ENCODE measurements at regions not wholly inside any gene's neighbourhood (a gene's known extent, or its start where the extent isn't known, plus 50 kb on each side); places are given as distances from the start of the nearest gene placed in this dataset.

DNA sequence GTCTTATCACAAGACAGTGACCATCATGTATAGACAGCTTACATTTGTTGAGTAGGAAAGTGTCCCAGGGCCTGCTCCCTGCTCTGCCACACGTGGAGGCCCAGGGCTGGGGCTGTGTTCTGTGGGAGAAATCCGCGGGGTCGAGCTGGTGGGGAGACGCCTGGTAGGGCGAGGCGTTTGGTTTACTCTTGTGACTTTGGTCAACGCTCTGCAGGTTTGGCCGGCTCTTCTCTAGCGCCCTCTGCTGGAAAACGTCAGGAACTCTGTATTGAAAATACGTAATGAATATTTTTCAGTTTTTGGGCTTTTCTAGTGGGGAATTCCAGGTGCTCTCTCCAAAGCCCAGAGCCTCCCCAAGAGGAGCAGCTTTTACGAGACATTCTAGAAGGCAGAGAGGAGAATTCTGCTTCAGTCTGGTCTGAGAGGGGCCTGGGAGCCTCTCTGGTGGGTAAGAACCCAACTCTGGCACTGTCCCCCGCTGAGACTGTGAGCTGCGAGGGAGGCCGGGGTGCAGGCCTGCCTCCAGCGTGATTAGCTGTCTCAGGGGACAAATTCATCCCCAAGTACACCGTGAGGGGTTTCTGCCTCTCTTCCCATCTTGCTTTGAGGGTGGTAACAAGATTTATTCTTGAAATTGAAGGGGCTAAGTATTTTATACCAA is 112.6 kb upstream of the RALGAPA2 start (continued):
- TF ChIP-seq, protein P1, sequence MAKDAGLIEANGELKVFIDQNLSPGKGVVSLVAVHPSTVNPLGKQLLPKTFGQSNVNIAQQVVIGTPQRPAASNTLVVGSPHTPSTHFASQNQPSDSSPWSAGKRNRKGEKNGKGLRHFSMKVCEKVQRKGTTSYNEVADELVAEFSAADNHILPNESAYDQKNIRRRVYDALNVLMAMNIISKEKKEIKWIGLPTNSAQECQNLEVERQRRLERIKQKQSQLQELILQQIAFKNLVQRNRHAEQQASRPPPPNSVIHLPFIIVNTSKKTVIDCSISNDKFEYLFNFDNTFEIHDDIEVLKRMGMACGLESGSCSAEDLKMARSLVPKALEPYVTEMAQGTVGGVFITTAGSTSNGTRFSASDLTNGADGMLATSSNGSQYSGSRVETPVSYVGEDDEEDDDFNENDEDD (CRISPR knock-in tag; IDR thresholded peaks at IDR 0.05; ENCODE audit: borderline replicate concordance), result no peak
- peak; percentile 46; the same call in 1 of the 2 replicates for TF ChIP-seq IRF2 (CRISPR knock-in tag; IDR thresholded peaks at IDR 0.05)
- TF ChIP-seq ZNF3 (CRISPR knock-in tag; IDR thresholded peaks at IDR 0.05), result no peak
- no peak for TF ChIP-seq THAP7 (CRISPR knock-in tag; IDR thresholded peaks at IDR 0.05)
- TF ChIP-seq ZNF224 (CRISPR knock-in tag; IDR thresholded peaks at IDR 0.05), result no peak
- no peak for TF ChIP-seq SSRP1 (CRISPR knock-in tag; IDR thresholded peaks at IDR 0.05)
- TF ChIP-seq TAF1 (CRISPR knock-in tag; IDR thresholded peaks at IDR 0.05), result no peak
- no peak for TF ChIP-seq MYNN (CRISPR knock-in tag; IDR thresholded peaks at IDR 0.05; ENCODE audit: low read depth)
- TF ChIP-seq, protein P2, sequence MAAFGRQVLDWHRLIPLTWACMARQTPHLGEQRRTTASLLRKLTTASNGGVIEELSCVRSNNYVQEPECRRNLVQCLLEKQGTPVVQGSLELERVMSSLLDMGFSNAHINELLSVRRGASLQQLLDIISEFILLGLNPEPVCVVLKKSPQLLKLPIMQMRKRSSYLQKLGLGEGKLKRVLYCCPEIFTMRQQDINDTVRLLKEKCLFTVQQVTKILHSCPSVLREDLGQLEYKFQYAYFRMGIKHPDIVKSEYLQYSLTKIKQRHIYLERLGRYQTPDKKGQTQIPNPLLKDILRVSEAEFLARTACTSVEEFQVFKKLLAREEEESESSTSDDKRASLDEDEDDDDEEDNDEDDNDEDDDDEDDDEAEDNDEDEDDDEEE (CRISPR knock-in tag; IDR thresholded peaks at IDR 0.05), result no peak
- peak; percentile 66; the same call in 1 of the 2 replicates for TF ChIP-seq IKZF5 (CRISPR knock-in tag; IDR thresholded peaks at IDR 0.05)
- no peak for TF ChIP-seq HDAC6 (IDR thresholded peaks at IDR 0.05; ENCODE audit: low read depth, low read length)
- no peak for TF ChIP-seq SP1 (IDR thresholded peaks at IDR 0.05)
- TF ChIP-seq SP1 (CRISPR knock-in tag; IDR thresholded peaks at IDR 0.05), result no peak
- no peak for TF ChIP-seq ZKSCAN5 (CRISPR knock-in tag; IDR thresholded peaks at IDR 0.05)
- no peak for TF ChIP-seq ZZZ3 (CRISPR knock-in tag; IDR thresholded peaks at IDR 0.05; ENCODE audit: borderline replicate concordance)
- TF ChIP-seq, protein P3, sequence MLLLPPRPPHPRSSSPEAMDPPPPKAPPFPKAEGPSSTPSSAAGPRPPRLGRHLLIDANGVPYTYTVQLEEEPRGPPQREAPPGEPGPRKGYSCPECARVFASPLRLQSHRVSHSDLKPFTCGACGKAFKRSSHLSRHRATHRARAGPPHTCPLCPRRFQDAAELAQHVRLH (CRISPR knock-in tag; IDR thresholded peaks at IDR 0.05; ENCODE audit: borderline replicate concordance, low read depth), result peak; percentile 76; the same call in 1 of the 2 replicates
- TF ChIP-seq ATF7 (IDR thresholded peaks at IDR 0.05), result no peak
- no peak for TF ChIP-seq ATF7 (CRISPR knock-in tag; IDR thresholded peaks at IDR 0.05)
- TF ChIP-seq, protein P4, sequence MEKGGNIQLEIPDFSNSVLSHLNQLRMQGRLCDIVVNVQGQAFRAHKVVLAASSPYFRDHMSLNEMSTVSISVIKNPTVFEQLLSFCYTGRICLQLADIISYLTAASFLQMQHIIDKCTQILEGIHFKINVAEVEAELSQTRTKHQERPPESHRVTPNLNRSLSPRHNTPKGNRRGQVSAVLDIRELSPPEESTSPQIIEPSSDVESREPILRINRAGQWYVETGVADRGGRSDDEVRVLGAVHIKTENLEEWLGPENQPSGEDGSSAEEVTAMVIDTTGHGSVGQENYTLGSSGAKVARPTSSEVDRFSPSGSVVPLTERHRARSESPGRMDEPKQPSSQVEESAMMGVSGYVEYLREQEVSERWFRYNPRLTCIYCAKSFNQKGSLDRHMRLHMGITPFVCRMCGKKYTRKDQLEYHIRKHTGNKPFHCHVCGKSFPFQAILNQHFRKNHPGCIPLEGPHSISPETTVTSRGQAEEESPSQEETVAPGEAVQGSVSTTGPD (CRISPR knock-in tag; IDR thresholded peaks at IDR 0.05), result no peak
- 0 out of 2 replicates have a peak, but pooled peaks have one; percentile 39 for TF ChIP-seq FOXK1 (CRISPR knock-in tag; IDR thresholded peaks at IDR 0.05; ENCODE audit: borderline replicate concordance, low read depth)
- TF ChIP-seq HNRNPH1 (optimal IDR thresholded peaks at IDR 0.05; ENCODE audit: low read depth, low read length), result no peak
- no peak for TF ChIP-seq IKZF4 (CRISPR knock-in tag; IDR thresholded peaks at IDR 0.05; ENCODE audit: borderline replicate concordance, low read depth, not compliant biosample characterization)
- no peak for TF ChIP-seq ZNF703 (CRISPR knock-in tag; IDR thresholded peaks at IDR 0.05; ENCODE audit: borderline replicate concordance)
- no peak for TF ChIP-seq TEAD2 (CRISPR knock-in tag; IDR thresholded peaks at IDR 0.05)
- TF ChIP-seq RXRB (CRISPR knock-in tag; IDR thresholded peaks at IDR 0.05; ENCODE audit: borderline replicate concordance), result peak; percentile 45; the same call in 1 of the 2 replicates
- no peak for TF ChIP-seq ZSCAN25 (CRISPR knock-in tag; IDR thresholded peaks at IDR 0.05)
